Kidney epithelial cell (primary cell): ENCODE measurements at regions not wholly inside any gene's neighbourhood (a gene's known extent, or its start where the extent isn't known, plus 50 kb on each side); places are given as distances from the start of the nearest gene placed in this dataset.
"Not testable (repeated sequence)": the region's sequence is repeated elsewhere in the genome, so short reads cannot be mapped to it uniquely, and the experiment has no call there.

Experiments
- DNase-seq: peaks from one replicate; pipeline ENCODE4 v3.0.0-alpha.2; 2010; ENCODE audit warnings: low read depth
- H3K27me3 ChIP-seq: 2 replicates; pipeline ENCODE4 v1.6.0; 2011; ENCODE audit warnings: low read length; ENCODE audit not compliant: control insufficient read depth, insufficient read depth
- H3K36me3 ChIP-seq: 2 replicates; pipeline ENCODE4 v1.5.1; 2011; ENCODE audit warnings: low read length; ENCODE audit not compliant: control insufficient read depth, insufficient read depth
- H3K4me3 ChIP-seq: 2 replicates; pipeline ENCODE4 v1.5.1; 2011; ENCODE audit warnings: low read depth, mild to moderate bottlenecking, control low read depth, low read length
- CTCF ChIP-seq: IDR thresholded peaks from 2 replicates; pipeline ENCODE4 v1.5.1; 2011; ENCODE audit warnings: mild to moderate bottlenecking, moderate library complexity, low read length, control low read depth, inconsistent platforms; ENCODE audit not compliant: insufficient read depth, poor library complexity, severe bottlenecking

GRCh38 chr4:49211396-49212194 lies 225.5 kb downstream of the CWH43 start:
- H3K4me3 ChIP-seq, DNase-seq, H3K36me3 ChIP-seq, H3K27me3 ChIP-seq: not testable (repeated sequence)

- not testable (repeated sequence) for H3K4me3 ChIP-seq, H3K27me3 ChIP-seq, DNase-seq, H3K36me3 ChIP-seq
Measured at GRCh38 chr4:49213250-49213649, 227.2 kb downstream of the CWH43 start.

- DNase-seq, H3K4me3 ChIP-seq, H3K27me3 ChIP-seq, H3K36me3 ChIP-seq: not testable (repeated sequence)
Measured at GRCh38 chr4:49213750-49214149, 227.7 kb downstream of the CWH43 start.

- H3K36me3 ChIP-seq, H3K4me3 ChIP-seq, DNase-seq, H3K27me3 ChIP-seq: not testable (repeated sequence)
Measured at GRCh38 chr4:49214453-49215081, 228.5 kb downstream of the CWH43 start.

- not testable (repeated sequence) for DNase-seq, H3K4me3 ChIP-seq, H3K36me3 ChIP-seq, H3K27me3 ChIP-seq
Measured at GRCh38 chr4:49215082-49215479, 229.0 kb downstream of the CWH43 start.

GRCh38 chr4:49216606-49217005 lies 230.5 kb downstream of the CWH43 start:
- not testable (repeated sequence) for DNase-seq

GRCh38 chr4:49217492-49217891 lies 231.4 kb downstream of the CWH43 start:
- H3K36me3 ChIP-seq, result no peaks in the 10 kb centered on the region
- no peak for DNase-seq
- no peak overlapping the region for H3K4me3 ChIP-seq
- no peak for TF ChIP-seq CTCF
- H3K27me3 ChIP-seq, result no peaks in the 10 kb centered on the region

More at GRCh38 chr4:49216606-49217005, 230.5 kb downstream of the CWH43 start:
- not testable (repeated sequence) for H3K27me3 ChIP-seq, H3K36me3 ChIP-seq, H3K4me3 ChIP-seq

GRCh38 chr4:49218094-49218493 lies 232.0 kb downstream of the CWH43 start:
- DNase-seq, H3K4me3 ChIP-seq, H3K36me3 ChIP-seq, H3K27me3 ChIP-seq: not testable (repeated sequence)

- not testable (repeated sequence) for DNase-seq, H3K4me3 ChIP-seq, H3K36me3 ChIP-seq, H3K27me3 ChIP-seq
Measured at GRCh38 chr4:49218931-49219330, 232.9 kb downstream of the CWH43 start.

GRCh38 chr4:49219489-49220225 lies 233.6 kb downstream of the CWH43 start:
- DNase-seq, H3K27me3 ChIP-seq, H3K36me3 ChIP-seq, H3K4me3 ChIP-seq: not testable (repeated sequence)
